ENCODE measurements at regions not wholly inside any gene's neighbourhood (a gene's known extent, or its start where the extent isn't known, plus 50 kb on each side); places are given as distances from the start of the nearest gene placed in this dataset.

DNA sequence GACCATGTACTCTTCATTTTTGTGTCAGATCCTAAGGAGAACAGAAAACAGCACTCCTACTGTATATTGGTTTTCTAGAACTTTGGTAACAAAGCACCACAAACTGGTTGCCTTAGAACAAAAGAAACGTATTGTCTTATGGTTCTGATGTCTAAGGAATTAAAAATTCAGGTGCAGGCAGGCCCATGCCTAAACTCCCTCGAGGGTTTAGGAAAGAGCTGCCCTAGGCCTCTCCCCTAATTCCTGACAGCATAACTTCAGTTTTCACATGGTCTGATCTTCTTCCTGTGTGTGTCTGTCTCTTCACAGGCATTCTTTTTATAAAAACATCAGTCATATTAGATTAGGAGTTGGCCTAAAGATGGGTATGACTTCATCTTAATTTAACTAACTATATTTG lies 1093.6 kb downstream of the TECRL start (continued):
- TF ChIP-seq, protein P1, sequence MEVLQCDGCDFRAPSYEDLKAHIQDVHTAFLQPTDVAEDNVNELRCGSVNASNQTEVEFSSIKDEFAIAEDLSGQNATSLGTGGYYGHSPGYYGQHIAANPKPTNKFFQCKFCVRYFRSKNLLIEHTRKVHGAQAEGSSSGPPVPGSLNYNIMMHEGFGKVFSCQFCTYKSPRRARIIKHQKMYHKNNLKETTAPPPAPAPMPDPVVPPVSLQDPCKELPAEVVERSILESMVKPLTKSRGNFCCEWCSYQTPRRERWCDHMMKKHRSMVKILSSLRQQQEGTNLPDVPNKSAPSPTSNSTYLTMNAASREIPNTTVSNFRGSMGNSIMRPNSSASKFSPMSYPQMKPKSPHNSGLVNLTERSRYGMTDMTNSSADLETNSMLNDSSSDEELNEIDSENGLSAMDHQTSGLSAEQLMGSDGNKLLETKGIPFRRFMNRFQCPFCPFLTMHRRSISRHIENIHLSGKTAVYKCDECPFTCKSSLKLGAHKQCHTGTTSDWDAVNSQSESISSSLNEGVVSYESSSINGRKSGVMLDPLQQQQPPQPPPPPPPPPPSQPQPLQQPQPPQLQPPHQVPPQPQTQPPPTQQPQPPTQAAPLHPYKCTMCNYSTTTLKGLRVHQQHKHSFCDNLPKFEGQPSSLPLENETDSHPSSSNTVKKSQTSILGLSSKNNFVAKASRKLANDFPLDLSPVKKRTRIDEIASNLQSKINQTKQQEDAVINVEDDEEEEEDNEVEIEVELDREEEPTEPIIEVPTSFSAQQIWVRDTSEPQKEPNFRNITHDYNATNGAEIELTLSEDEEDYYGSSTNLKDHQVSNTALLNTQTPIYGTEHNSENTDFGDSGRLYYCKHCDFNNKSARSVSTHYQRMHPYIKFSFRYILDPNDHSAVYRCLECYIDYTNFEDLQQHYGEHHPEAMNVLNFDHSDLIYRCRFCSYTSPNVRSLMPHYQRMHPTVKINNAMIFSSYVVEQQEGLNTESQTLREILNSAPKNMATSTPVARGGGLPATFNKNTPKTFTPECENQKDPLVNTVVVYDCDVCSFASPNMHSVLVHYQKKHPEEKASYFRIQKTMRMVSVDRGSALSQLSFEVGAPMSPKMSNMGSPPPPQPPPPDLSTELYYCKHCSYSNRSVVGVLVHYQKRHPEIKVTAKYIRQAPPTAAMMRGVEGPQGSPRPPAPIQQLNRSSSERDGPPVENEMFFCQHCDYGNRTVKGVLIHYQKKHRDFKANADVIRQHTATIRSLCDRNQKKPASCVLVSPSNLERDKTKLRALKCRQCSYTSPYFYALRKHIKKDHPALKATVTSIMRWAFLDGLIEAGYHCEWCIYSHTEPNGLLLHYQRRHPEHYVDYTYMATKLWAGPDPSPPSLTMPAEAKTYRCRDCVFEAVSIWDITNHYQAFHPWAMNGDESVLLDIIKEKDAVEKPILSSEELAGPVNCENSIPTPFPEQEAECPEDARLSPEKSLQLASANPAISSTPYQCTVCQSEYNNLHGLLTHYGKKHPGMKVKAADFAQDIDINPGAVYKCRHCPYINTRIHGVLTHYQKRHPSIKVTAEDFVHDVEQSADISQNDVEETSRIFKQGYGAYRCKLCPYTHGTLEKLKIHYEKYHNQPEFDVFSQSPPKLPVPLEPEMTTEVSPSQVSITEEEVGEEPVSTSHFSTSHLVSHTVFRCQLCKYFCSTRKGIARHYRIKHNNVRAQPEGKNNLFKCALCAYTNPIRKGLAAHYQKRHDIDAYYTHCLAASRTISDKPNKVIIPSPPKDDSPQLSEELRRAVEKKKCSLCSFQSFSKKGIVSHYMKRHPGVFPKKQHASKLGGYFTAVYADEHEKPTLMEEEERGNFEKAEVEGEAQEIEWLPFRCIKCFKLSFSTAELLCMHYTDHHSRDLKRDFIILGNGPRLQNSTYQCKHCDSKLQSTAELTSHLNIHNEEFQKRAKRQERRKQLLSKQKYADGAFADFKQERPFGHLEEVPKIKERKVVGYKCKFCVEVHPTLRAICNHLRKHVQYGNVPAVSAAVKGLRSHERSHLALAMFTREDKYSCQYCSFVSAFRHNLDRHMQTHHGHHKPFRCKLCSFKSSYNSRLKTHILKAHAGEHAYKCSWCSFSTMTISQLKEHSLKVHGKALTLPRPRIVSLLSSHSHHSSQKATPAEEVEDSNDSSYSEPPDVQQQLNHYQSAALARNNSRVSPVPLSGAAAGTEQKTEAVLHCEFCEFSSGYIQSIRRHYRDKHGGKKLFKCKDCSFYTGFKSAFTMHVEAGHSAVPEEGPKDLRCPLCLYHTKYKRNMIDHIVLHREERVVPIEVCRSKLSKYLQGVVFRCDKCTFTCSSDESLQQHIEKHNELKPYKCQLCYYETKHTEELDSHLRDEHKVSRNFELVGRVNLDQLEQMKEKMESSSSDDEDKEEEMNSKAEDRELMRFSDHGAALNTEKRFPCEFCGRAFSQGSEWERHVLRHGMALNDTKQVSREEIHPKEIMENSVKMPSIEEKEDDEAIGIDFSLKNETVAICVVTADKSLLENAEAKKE (CRISPR knock-in tag; IDR thresholded peaks at IDR 0.05): no peak
- TF ChIP-seq CTCF (conservative IDR thresholded peaks at IDR 0.05; ENCODE audit: low read depth in 2 of 2): no peak
- no peak for TF ChIP-seq ZNF114 (CRISPR knock-in tag; IDR thresholded peaks at IDR 0.05)
- no peak for TF ChIP-seq NANOG (IDR thresholded peaks at IDR 0.05; ENCODE audit: borderline replicate concordance)
- no peak for TF ChIP-seq STAT1 (IDR thresholded peaks at IDR 0.05; ENCODE audit: unreplicated experiment)
- no peak for TF ChIP-seq EZH2 (IDR thresholded peaks at IDR 0.05; ENCODE audit: low read depth, unreplicated experiment)

DNA sequence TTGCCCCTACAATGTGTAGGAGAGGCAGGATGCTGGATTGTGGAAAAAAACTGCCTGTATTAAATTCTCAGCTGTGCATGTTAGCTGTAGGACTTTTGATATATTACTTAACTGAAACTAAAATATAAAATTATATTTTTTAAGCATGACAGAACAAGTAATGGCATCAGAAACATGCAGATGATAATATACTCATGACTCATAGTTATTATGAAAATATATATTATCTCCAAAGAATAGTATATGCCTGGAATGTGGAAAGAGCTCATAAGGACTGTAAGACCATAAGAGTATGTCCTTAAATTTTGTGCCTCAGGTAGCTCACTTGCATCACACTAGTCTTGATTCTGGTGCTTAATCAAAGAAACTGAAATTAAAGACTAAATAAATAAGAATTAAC lies 1100.6 kb downstream of the TECRL start:
- ATAC-seq: no peak
- Histone ChIP-seq H3F3A (replicated peaks; ENCODE audit: low read depth) (no peaks in the 10 kb centered on the region), H3K36me3 (ENCODE audit: insufficient read depth) (no peaks in the 10 kb centered on the region), H3K4me1 (ENCODE audit: insufficient read depth) (no peaks in the 10 kb centered on the region), H3K4me2 (no peak overlapping the region), H3K27ac (ENCODE audit: low read depth) (no peak overlapping the region), H3K79me2 (replicated peaks; ENCODE audit: insufficient read depth) (no peaks in the 10 kb centered on the region), H3K9me2 (ENCODE audit: insufficient read depth) (no peaks in the 10 kb centered on the region), H3K4me3 (no peak overlapping the region), H3K27me3 (ENCODE audit: insufficient read depth) (no peaks in the 10 kb centered on the region), H4K20me1 (replicated peaks; ENCODE audit: insufficient read depth) (no peaks in the 10 kb centered on the region), H2AFZ (no peak overlapping the region)
- Mint-ChIP-seq H3K4me3 (no peak overlapping the region), H3K27ac (no peak overlapping the region), H3K9me3 (no peaks in the 10 kb centered on the region), H3K36me3 (ENCODE audit: low read depth) (no peaks in the 10 kb centered on the region), H3K27me3 (ENCODE audit: insufficient read depth, low read depth, poor library complexity) (peaks cover 2% of the 10 kb centered on the region), H3K4me1 (no peaks in the 10 kb centered on the region)
- no peak for DNase-seq (ENCODE audit: low spot score)
- no peak for TF ChIP-seq JUNB (IDR thresholded peaks at IDR 0.05; ENCODE audit: unreplicated experiment)
- no peak for TF ChIP-seq ZNF114 (CRISPR knock-in tag; IDR thresholded peaks at IDR 0.05)
- TF ChIP-seq EZH2phosphoT487 (IDR thresholded peaks at IDR 0.05; ENCODE audit: unreplicated experiment): no peak
